ENCODE measurements at regions not wholly inside any gene's neighbourhood (a gene's known extent, or its start where the extent isn't known, plus 50 kb on each side); places are given as distances from the start of the nearest gene placed in this dataset.
"Not testable (repeated sequence)": the region's sequence is repeated elsewhere in the genome, so short reads cannot be mapped to it uniquely, and the experiment has no call there.

GRCh38 chr6:120511712-120512111, 822.6 kb downstream of the TBC1D32 start:
- no peak for DNase-seq (ENCODE audit: low spot score)

GRCh38 chr6:120498711-120499110, 835.6 kb downstream of the TBC1D32 start:
- DNase-seq (ENCODE audit: low spot score): no peak

- DNase-seq (ENCODE audit: low spot score): no peak
These were observed 837.6 kb downstream of the TBC1D32 start for GRCh38 chr6:120496661-120497060.

- no peak for DNase-seq (ENCODE audit: low spot score)
These were observed 840.8 kb downstream of the TBC1D32 start for GRCh38 chr6:120493505-120493904.

DNA sequence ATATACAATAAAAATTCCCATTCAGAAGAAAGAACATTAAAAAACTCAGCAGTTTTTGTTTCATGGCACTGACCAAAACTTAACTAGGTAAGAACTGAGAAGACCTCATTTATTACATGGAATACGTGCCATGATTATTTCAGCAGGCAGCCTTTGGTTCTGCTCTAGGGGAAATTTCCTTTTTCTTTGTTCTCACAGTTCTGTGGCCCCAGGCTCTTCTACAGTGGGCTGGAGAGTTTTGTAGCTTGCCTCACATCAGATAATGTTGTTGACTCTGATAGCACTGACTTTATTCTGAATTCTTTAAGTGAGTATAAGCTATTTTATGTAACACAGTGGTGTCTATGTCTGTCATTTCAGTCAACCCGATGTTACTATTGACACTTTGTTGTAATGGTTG, 844.3 kb downstream of the TBC1D32 start:
- DNase-seq (ENCODE audit: low spot score): no peak

GRCh38 chr6:120484146-120484545, 850.1 kb downstream of the TBC1D32 start:
- no peak for DNase-seq (ENCODE audit: low spot score)

DNA sequence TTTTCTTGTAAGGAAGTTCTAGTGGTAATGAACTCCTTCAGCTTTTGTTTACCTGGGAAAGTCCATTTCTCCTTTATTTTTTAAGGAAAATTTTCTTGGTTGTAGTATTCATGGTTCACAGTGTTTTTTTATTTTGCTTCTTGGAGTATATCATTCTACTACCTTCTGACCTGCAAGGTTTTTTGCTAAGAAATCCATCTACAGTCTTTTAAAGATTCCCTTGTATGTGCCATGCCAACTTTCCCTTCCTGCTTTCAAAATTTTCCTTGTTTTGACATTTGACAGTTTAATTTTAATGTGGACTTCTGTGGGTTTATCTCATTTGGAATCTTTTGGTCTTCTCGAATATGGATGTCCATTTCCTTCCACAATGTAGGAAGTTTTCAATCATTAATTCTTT, 855.6 kb downstream of the TBC1D32 start:
- DNase-seq (ENCODE audit: low spot score): no peak

DNA sequence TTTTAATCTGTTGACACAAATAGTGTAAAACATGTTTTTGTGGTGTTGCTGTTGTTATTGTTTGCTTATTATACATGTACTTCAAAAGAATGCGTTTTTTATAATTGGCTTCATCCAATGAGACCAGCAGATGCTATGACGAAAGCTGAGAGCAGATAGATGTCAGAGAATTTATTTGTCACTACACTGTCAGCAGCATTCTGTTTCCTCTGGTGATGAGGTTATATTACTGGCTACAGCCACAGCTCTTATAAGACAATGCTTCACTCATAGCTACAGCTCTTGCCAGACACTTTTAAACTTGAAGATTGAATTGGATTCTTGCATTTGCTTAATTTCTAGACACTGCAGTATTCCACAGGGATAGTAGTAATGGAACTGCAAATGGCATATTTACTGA, 860.5 kb downstream of the TBC1D32 start:
- no peak for DNase-seq (ENCODE audit: low spot score)

DNA sequence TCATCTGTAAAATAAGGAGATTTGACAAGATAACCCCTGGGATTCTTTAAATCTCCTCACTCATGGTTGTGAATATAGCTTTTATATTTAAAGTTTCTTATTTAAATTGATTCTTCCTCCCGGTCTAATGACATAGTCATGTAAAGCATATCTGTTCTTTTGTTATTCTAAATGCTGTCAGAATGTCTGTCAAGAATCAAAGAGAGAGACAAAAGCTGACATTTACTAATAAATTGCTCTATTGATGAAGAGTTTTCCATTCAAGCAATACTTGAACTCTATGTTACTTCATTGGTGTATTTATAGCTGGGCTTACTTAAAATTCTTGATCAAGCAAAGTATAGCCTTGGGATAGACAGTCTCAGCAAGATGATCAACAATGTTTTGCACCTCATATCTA, 865.8 kb downstream of the TBC1D32 start:
- no peak for DNase-seq (ENCODE audit: low spot score)

- DNase-seq (ENCODE audit: low spot score): no peak
These were observed 882.8 kb downstream of the TBC1D32 start for GRCh38 chr6:120451508-120451907.

DNA sequence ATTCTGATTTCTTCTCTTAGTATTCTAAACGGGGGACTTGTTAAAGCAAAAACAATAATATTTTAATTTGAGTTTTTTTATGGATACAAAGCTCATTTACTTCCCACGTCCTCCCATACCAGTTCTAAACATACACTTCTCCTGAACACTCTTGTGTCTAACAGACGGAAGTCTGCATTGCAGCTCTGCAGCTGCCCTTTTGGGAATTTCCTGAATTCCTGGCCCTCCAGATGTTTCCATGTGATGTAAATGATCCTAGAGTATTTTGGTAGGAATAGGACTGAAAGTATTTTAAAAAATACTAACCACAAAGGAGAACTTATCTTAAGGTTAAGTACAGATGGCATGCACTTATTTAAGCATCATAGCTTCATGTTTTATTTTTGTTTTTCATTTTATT, 886.7 kb downstream of the TBC1D32 start:
- no peak for DNase-seq (ENCODE audit: low spot score)

GRCh38 chr6:120432840-120433239, 901.4 kb downstream of the TBC1D32 start:
- DNase-seq (ENCODE audit: low spot score): not testable (repeated sequence)

DNA sequence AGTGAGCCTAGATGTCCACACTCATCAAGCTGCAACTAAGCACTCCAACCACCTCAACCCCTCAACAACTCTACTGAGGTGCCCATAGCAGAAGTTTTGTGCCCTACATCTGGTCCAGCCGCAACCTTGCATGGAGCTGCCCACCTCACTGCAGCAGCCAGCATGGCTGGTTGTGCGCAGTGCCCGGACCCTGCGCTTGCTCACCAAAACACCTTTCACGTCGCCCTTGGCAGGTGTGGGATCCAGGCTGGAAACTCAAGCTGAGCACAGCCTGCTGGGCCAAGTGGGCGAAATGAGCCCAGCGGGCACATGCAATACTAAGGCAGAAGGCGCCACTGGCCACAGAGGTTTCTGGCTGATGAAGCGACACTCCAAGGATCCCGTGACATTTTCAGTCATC, 902.4 kb downstream of the TBC1D32 start:
- DNase-seq (ENCODE audit: low spot score): no peak

- DNase-seq (ENCODE audit: low spot score): no peak
These were observed 922.9 kb downstream of the TBC1D32 start for GRCh38 chr6:120411394-120411793.

DNA sequence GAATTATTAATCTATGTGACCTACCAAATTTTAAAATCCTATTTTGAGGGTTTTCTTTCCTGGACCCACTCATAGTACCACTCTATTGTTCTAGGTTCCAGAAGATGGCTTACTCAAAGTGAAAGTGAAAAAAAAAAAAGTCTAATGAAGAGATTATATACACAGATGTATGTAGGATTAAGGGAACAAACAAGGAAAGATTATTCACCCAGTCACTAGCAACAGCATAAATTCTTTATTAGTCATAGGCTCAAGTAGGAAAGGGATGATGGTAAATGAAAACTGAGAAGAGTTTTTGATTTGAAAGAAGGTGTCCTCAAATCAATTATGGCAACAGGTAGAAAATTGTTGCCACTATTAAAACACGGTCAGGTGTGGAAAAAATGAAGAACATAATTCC, 923.7 kb downstream of the TBC1D32 start:
- DNase-seq (ENCODE audit: low spot score): no peak

- no peak for DNase-seq (ENCODE audit: low spot score)
These were observed 926.6 kb downstream of the TBC1D32 start for GRCh38 chr6:120407696-120408095.

- DNase-seq (ENCODE audit: low spot score): no peak
These were observed 928.3 kb downstream of the TBC1D32 start for GRCh38 chr6:120405947-120406346.

- DNase-seq (ENCODE audit: low spot score): no peak
These were observed 938.5 kb downstream of the TBC1D32 start for GRCh38 chr6:120395784-120396183.

- DNase-seq (ENCODE audit: low spot score): no peak
These were observed 939.0 kb downstream of the TBC1D32 start for GRCh38 chr6:120395330-120395729.

GRCh38 chr6:120392941-120393340, 941.3 kb downstream of the TBC1D32 start:
- DNase-seq (ENCODE audit: low spot score): no peak

GRCh38 chr6:120384671-120385070, 949.6 kb downstream of the TBC1D32 start:
- DNase-seq (ENCODE audit: low spot score): no peak

DNA sequence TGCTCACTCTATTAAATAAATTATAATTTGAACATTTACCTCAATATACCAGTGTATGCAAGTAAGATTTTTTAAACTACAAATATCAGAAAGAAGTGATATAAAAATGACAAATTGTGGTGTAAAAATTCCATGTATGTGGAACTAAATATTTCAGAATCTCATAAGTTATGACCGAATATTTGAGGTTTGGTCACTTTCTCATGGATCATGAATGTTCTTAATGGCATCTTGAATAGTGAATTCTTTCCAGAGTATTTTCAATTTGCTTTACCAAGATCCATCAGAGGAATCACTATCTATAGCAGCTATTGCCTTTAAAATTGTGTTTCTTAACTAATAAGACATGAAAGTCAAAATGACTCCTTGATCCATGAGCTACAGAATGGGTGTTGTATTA, 950.6 kb downstream of the TBC1D32 start:
- DNase-seq (ENCODE audit: low spot score): no peak

- no peak for DNase-seq (ENCODE audit: low spot score)
These were observed 955.6 kb downstream of the TBC1D32 start for GRCh38 chr6:120378582-120379220.

GRCh38 chr6:120373185-120373584, 961.1 kb downstream of the TBC1D32 start:
- no peak for DNase-seq (ENCODE audit: low spot score)

All from ureter (tissue), 1 donor.